H1 (cell line): ENCODE measurements at regions not wholly inside any gene's neighbourhood (a gene's known extent, or its start where the extent isn't known, plus 50 kb on each side); places are given as distances from the start of the nearest gene placed in this dataset.

Source experiments
- CTCF ChIA-PET: fragments of 300-600 bp; sonication (Branson Sonifier 250); formaldehyde crosslinking; loops from one replicate; lab custom pipeline; 2021; ENCODE audit not compliant: partially characterized antibody; lab: Charles Lee
- POLR2A ChIA-PET: fragments of 300-600 bp; sonication (Branson Sonifier 250); formaldehyde crosslinking; loops from one replicate; lab custom pipeline; 2021; ENCODE audit warnings: inconsistent platforms; ENCODE audit not compliant: partially characterized antibody; lab: Charles Lee
- DNase-seq, 2 experiments: peaks; one replicate each; pipeline versions ENCODE4 v3.0.0 to v3.0.0-alpha.2; 2010 to 2022; ENCODE audit warnings: low spot score in 2 of 2, low read depth in 1 of 2, mixed read lengths in 1 of 2
- FAIRE-seq: peaks from 2 replicates; lab custom pipeline; 2011; peaks lifted over from hg19 to GRCh38; lab: Jason Lieb, UNC
- H2AFZ ChIP-seq: 2 replicates; pipeline ENCODE4 v1.8.1; 2012; ENCODE audit warnings: low read length, inconsistent platforms
- H2AK5ac ChIP-seq: 2 replicates; pipeline ENCODE4 v1.6.1; 2013; ENCODE audit warnings: low read depth, low read length
- H2BK120ac ChIP-seq: replicated peaks from 2 replicates; pipeline ENCODE3; 2013; ENCODE audit warnings: low read depth, low read length, inconsistent platforms
- H2BK12ac ChIP-seq: 2 replicates; pipeline ENCODE4 v1.6.1; 2013; ENCODE audit warnings: low read depth, low read length
- H2BK15ac ChIP-seq: 2 replicates; pipeline ENCODE4 v1.6.1; 2013; ENCODE audit warnings: low read length
- H2BK20ac ChIP-seq: 2 replicates; pipeline ENCODE4 v1.6.1; 2013; ENCODE audit warnings: low read length
- H2BK5ac ChIP-seq: 2 replicates; pipeline ENCODE4 v1.6.1; 2013; ENCODE audit warnings: low read depth, low read length
- H3K14ac ChIP-seq: 2 replicates; pipeline ENCODE4 v1.6.1; 2013; ENCODE audit warnings: inconsistent platforms; ENCODE audit not compliant: insufficient read length
- H3K18ac ChIP-seq: 2 replicates; pipeline ENCODE4 v1.6.1; 2013; ENCODE audit warnings: low read length; ENCODE audit errors: extremely low read depth
- H3K23ac ChIP-seq: 2 replicates; pipeline ENCODE4 v1.6.1; 2013; ENCODE audit warnings: inconsistent platforms; ENCODE audit not compliant: insufficient read length
- H3K23me2 ChIP-seq: 2 replicates; pipeline ENCODE4 v1.6.1; 2013; ENCODE audit warnings: low read depth, low read length
- H3K27ac ChIP-seq: 2 replicates; pipeline ENCODE4 v1.6.1; 2011; ENCODE audit warnings: low read depth, low read length, inconsistent platforms
- H3K27me3 ChIP-seq, 4 experiments: replicated peaks in 1 of 4; 1 replicate in 1 of 4; 2 replicates in 3 of 4; pipeline versions ENCODE4 v1.6.1 to v1.8.1; 2011 to 2013; ENCODE audit warnings: low read length in 3 of 4, mild to moderate bottlenecking in 3 of 4, inconsistent platforms in 2 of 4, mixed read lengths in 2 of 4, moderate library complexity in 1 of 4; ENCODE audit not compliant: control insufficient read depth in 3 of 4, insufficient read depth in 3 of 4; ENCODE audit errors: extremely low read depth in 1 of 4
- H3K36me3 ChIP-seq, 4 experiments: 2 replicates each; pipeline versions ENCODE4 v1.6.1 to v1.8.1; 2011 to 2013; ENCODE audit warnings: mild to moderate bottlenecking in 4 of 4, low read length in 3 of 4, moderate library complexity in 2 of 4, control low read depth in 1 of 4, inconsistent platforms in 1 of 4; ENCODE audit not compliant: insufficient read depth in 4 of 4, control insufficient read depth in 2 of 4
- H3K4ac ChIP-seq: replicated peaks from 2 replicates; pipeline ENCODE3; 2013; ENCODE audit warnings: low read length, low read depth, mixed read lengths, inconsistent platforms; ENCODE audit not compliant: insufficient read length
- H3K4me1 ChIP-seq, 4 experiments: replicated peaks in 1 of 4; 1 replicate in 1 of 4; 2 replicates in 3 of 4; pipeline versions ENCODE4 v1.6.1 to v1.8.1; 2011 to 2013; ENCODE audit warnings: low read length in 3 of 4, inconsistent platforms in 2 of 4, mixed read lengths in 1 of 4; ENCODE audit not compliant: insufficient read depth in 4 of 4, control insufficient read depth in 3 of 4
- H3K4me2 ChIP-seq, 2 experiments: 2 replicates each; pipeline versions ENCODE4 v1.6.1 to v1.8.1; 2011 to 2013; ENCODE audit warnings: low read depth in 2 of 2, low read length in 2 of 2, control low read depth in 1 of 2, inconsistent platforms in 1 of 2, mild to moderate bottlenecking in 1 of 2; ENCODE audit not compliant: insufficient read depth in 1 of 2
- H3K4me3 ChIP-seq, 4 experiments: fragments of 200-600, 300-600 bp in 1 of 4; sonication (generic), shearing (Covaris generic), sonication (Bioruptor Twin) in 1 of 4; 2 replicates each; pipeline versions ENCODE4 v1.5.1 to v1.8.1; 2011 to 2016; ENCODE audit warnings: low read length in 4 of 4, low read depth in 3 of 4, control low read depth in 2 of 4, inconsistent platforms in 2 of 4, mild to moderate bottlenecking in 2 of 4, mixed read lengths in 1 of 4, moderate library complexity in 1 of 4; ENCODE audit not compliant: insufficient read depth in 2 of 4; ENCODE audit errors: extremely low read depth in 1 of 4
- H3K56ac ChIP-seq: replicated peaks from 2 replicates; pipeline ENCODE3; 2013; ENCODE audit warnings: low read depth, mild to moderate bottlenecking, mixed read lengths, low read length, inconsistent platforms; ENCODE audit not compliant: insufficient read length
- H3K79me1 ChIP-seq: 2 replicates; pipeline ENCODE4 v1.6.1; 2013; ENCODE audit warnings: low read depth, low read length, control low read depth
- H3K79me2 ChIP-seq, 2 experiments: 2 replicates each; pipeline versions ENCODE4 v1.6.1 to v1.8.1; 2012 to 2013; ENCODE audit warnings: low read length in 2 of 2, mild to moderate bottlenecking in 2 of 2, inconsistent platforms in 1 of 2; ENCODE audit not compliant: insufficient read depth in 2 of 2, control insufficient read depth in 1 of 2
- H3K9ac ChIP-seq, 4 experiments: replicated peaks in 1 of 4; 1 replicate in 1 of 4; 2 replicates in 3 of 4; pipeline versions ENCODE4 v1.6.1 to v1.8.1; 2011 to 2013; ENCODE audit warnings: low read depth in 3 of 4, low read length in 3 of 4, control low read depth in 2 of 4, mild to moderate bottlenecking in 2 of 4, moderate library complexity in 2 of 4, inconsistent platforms in 1 of 4; ENCODE audit errors: extremely low read depth in 1 of 4
- H3K9me3 ChIP-seq, 2 experiments: 2 replicates each; pipeline versions ENCODE4 v1.6.1 to v1.8.1; 2012 to 2013; ENCODE audit warnings: mild to moderate bottlenecking in 2 of 2, moderate library complexity in 2 of 2, control low read depth in 1 of 2, inconsistent platforms in 1 of 2, low read depth in 1 of 2, low read length in 1 of 2, mixed read lengths in 1 of 2; ENCODE audit not compliant: insufficient read depth in 2 of 2
- H4K20me1 ChIP-seq, 2 experiments: replicated peaks in 1 of 2; 2 replicates each; pipeline versions ENCODE3 to v1.8.1; 2011 to 2013; ENCODE audit warnings: inconsistent platforms in 2 of 2, low read length in 2 of 2, mild to moderate bottlenecking in 1 of 2; ENCODE audit not compliant: insufficient read depth in 2 of 2, control insufficient read depth in 1 of 2
- H4K5ac ChIP-seq: 2 replicates; pipeline ENCODE4 v1.6.1; 2013; ENCODE audit warnings: low read length, low read depth, mixed read lengths, inconsistent platforms; ENCODE audit not compliant: insufficient read length
- H4K8ac ChIP-seq: 2 replicates; pipeline ENCODE4 v1.8.0; 2013; ENCODE audit warnings: mild to moderate bottlenecking, moderate library complexity, low read length, inconsistent platforms; ENCODE audit not compliant: insufficient read depth; ENCODE audit errors: extremely low read depth
- H4K91ac ChIP-seq: replicated peaks from 2 replicates; pipeline ENCODE3; 2013; ENCODE audit warnings: low read length, mixed read lengths, inconsistent platforms; ENCODE audit not compliant: insufficient read length
- YY1 ChIP-seq: IDR thresholded peaks from 2 replicates; pipeline ENCODE4 v1.6.1; 2011; ENCODE audit warnings: low read depth, mild to moderate bottlenecking, low read length
- WGBS, 2 experiments: shearing (Covaris generic) in 1 of 2; methylation state at CpG; one replicate each; pipeline versions ENCODE4 v1.1.6 to v1.1.7; 2013 to 2015; ENCODE audit warnings: low lambda C conversion rate in 2 of 2, mixed read lengths in 2 of 2, inconsistent platforms in 1 of 2, low coverage in 1 of 2, missing lambda C conversion rate in 1 of 2; ENCODE audit not compliant: insufficient replicate concordance in 2 of 2, insufficient coverage in 1 of 2, insufficient read length in 1 of 2; ENCODE audit errors: extremely low coverage in 1 of 2, missing lambda C conversion rate in 1 of 2; 5-methylcytosine and 5-hydroxymethylcytosine counted together

DNA sequence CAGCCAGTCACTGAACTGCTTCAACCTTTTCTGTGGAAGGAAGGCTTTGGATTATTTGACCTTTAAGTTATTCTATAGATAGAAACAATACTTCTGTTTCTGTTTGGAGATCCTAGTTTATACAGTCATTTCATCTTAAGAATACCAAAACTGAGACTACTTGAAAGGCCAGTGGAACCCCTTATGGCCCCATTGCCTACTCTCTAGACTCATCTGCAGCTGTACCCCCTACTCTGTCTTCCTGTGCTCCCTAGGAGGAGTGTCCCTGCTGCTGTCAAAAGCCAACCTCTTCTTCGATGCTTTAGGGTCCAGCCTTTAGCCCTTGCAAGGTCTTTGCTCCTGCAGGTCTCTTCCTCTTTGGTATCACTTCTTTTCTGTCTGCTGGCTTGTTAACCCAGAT, 169.6 kb downstream of the EDEM1 start:
- no peak overlapping the region for H2BK12ac ChIP-seq
- TF ChIP-seq YY1 = no peak

More for the DNA sequence above, 169.6 kb downstream of the EDEM1 start:
- H2BK120ac ChIP-seq = no peak overlapping the region
- no peak overlapping the region for H4K91ac ChIP-seq
- H3K18ac ChIP-seq = no peak overlapping the region
- H3K79me2 ChIP-seq = no peaks in the 10 kb centered on the region
- H3K9me3 ChIP-seq = peaks cover 0 to 3% of the 10 kb centered on the region in 2 experiments; a peak in 1 of 4 replicates
- no peak for DNase-seq
- ChIA-PET POLR2A (no interaction called here), CTCF (no interaction called here)
- no peak overlapping the region for H4K5ac ChIP-seq
- FAIRE-seq = no peak
- H2BK5ac ChIP-seq = no peak overlapping the region
- H4K8ac ChIP-seq = no peak overlapping the region
- H2BK15ac ChIP-seq = no peak overlapping the region
- H3K4me3 ChIP-seq = no peak overlapping the region
- no peaks in the 10 kb centered on the region for H3K23me2 ChIP-seq
- no peaks in the 10 kb centered on the region for H4K20me1 ChIP-seq
- no peaks in the 10 kb centered on the region; a peak in 1 of 8 replicates for H3K36me3 ChIP-seq
- H3K23ac ChIP-seq = no peak overlapping the region
- no peaks in the 10 kb centered on the region for H3K79me1 ChIP-seq
- no peak overlapping the region for H3K4ac ChIP-seq
- no peak overlapping the region for H3K4me2 ChIP-seq
- no peak overlapping the region for H3K27ac ChIP-seq
- no peaks in the 10 kb centered on the region for H3K4me1 ChIP-seq
- H2AK5ac ChIP-seq = no peak overlapping the region
- 77% methylated on average over 1 of the region's 1 CpG; no CpG with 5 or more reads in 1 of the 2 experiments for WGBS, 2 experiments
- H2BK20ac ChIP-seq = no peak overlapping the region
- H2AFZ ChIP-seq = no peak overlapping the region
- H3K56ac ChIP-seq = no peak overlapping the region
- no peak overlapping the region for H3K14ac ChIP-seq
- H3K27me3 ChIP-seq = peaks cover 0 to 1% (median 0%) of the 10 kb centered on the region in 4 experiments; a peak in 1 of 7 replicates
- H3K9ac ChIP-seq = no peak overlapping the region
